Chondrocyte (in vitro differentiated cells): ENCODE measurements at regions not wholly inside any gene's neighbourhood (a gene's known extent, or its start where the extent isn't known, plus 50 kb on each side); places are given as distances from the start of the nearest gene placed in this dataset.

Experiments
- DNase-seq: peaks from one replicate; pipeline ENCODE4 v3.0.0; 2021; ENCODE audit warnings: mixed read lengths, low spot score
- H3K27ac Mint-ChIP-seq: one replicate; pipeline ENCODE4 v1.8.0; 2021; ENCODE audit warnings: mild to moderate bottlenecking, moderate library complexity, mixed read lengths; ENCODE audit not compliant: unreplicated experiment
- H3K27me3 Mint-ChIP-seq: 2 replicates; pipeline ENCODE4 v1.8.0; 2021; ENCODE audit warnings: low read depth, mixed read lengths
- H3K36me3 Mint-ChIP-seq: 2 replicates; pipeline ENCODE4 v1.8.0; 2021; ENCODE audit warnings: low read depth, mixed read lengths
- H3K4me1 Mint-ChIP-seq: 2 replicates; pipeline ENCODE4 v1.8.0; 2021; ENCODE audit warnings: low read depth, mild to moderate bottlenecking, mixed read lengths
- H3K4me3 Mint-ChIP-seq: one replicate; pipeline ENCODE4 v1.8.0; 2021; ENCODE audit warnings: mild to moderate bottlenecking, moderate library complexity, mixed read lengths; ENCODE audit not compliant: unreplicated experiment
- H3K9me3 Mint-ChIP-seq: 2 replicates; pipeline ENCODE4 v1.8.0; 2021; ENCODE audit warnings: low read depth, mixed read lengths
- CTCF ChIP-seq: fragments of 200-600 bp; sonication (generic); IDR thresholded peaks from 2 replicates; pipeline ENCODE4 v1.5.0; 2021; ENCODE audit warnings: antibody characterized with exemption, mild to moderate bottlenecking, moderate library complexity

DNA sequence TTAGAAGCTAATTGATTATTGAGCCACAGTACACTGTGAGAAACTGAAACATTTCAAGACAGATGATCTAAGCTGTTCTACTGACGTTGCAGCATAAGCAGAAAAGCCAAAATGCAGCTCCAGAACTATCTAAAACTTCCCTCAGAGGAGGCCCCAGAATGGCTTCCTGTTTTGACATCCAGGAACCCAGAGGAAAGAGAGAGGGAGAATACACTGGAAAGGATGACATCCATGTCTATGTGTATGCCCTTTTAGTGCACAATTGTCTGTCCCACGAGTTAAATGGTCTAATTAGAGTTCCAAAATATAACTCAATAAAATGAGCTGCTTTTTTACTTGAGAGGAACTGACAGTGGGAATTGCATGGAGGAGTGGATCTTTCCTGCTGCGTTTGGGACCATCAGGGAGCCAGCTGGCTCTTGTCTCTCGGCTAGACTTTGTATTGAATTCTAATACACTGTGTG, 688.1 kb downstream of the ZNF385D start:
- H3K4me1 Mint-ChIP-seq: no peaks in the 10 kb centered on the region
- no peaks in the 10 kb centered on the region for H3K27me3 Mint-ChIP-seq
- peaks cover 3% of the 10 kb centered on the region for H3K9me3 Mint-ChIP-seq
- H3K27ac Mint-ChIP-seq: no peak overlapping the region
- no peak overlapping the region for H3K4me3 Mint-ChIP-seq
- DNase-seq: no peak
- TF ChIP-seq CTCF: no peak
- H3K36me3 Mint-ChIP-seq: no peaks in the 10 kb centered on the region

- Mint-ChIP-seq H3K9me3 (peaks cover 4% of the 10 kb centered on the region), H3K27me3 (no peaks in the 10 kb centered on the region), H3K4me1 (no peaks in the 10 kb centered on the region), H3K4me3 (no peak overlapping the region), H3K27ac (no peak overlapping the region), H3K36me3 (no peaks in the 10 kb centered on the region)
- DNase-seq: no peak
- TF ChIP-seq CTCF: no peak
These were observed 691.6 kb downstream of the ZNF385D start for GRCh38 chr3:21059404-21059803.

- no peaks in the 10 kb centered on the region for H3K4me1 Mint-ChIP-seq
- no peak overlapping the region for H3K4me3 Mint-ChIP-seq
- H3K27me3 Mint-ChIP-seq: no peaks in the 10 kb centered on the region
- DNase-seq: no peak
- TF ChIP-seq CTCF: no peak
- H3K36me3 Mint-ChIP-seq: no peaks in the 10 kb centered on the region
- no peak overlapping the region for H3K27ac Mint-ChIP-seq
- peaks cover 9% of the 10 kb centered on the region for H3K9me3 Mint-ChIP-seq
These were observed 694.7 kb downstream of the ZNF385D start for GRCh38 chr3:21056293-21056692.

DNA sequence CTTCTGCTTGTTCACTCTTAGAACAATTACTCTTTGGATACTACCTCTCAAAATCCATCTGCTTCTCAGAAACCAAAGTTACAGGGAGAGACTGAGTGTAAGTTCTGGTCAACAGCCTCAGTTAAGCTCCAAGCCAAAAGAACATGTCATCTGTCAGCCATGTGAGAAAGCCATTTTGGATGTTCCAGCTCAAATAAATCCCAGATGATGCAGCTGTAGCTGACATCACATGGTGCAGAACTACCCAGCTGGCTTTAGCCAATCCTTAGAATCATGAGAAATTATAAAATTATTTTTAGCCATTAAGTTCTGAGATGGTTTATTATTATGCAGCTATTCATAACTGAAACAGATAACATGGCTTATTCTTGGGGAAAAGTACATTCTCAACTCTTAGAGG, 696.0 kb downstream of the ZNF385D start:
- Mint-ChIP-seq H3K27me3 (no peaks in the 10 kb centered on the region), H3K4me1 (no peaks in the 10 kb centered on the region), H3K36me3 (no peaks in the 10 kb centered on the region), H3K9me3 (peaks cover 9% of the 10 kb centered on the region), H3K27ac (no peak overlapping the region), H3K4me3 (no peak overlapping the region)
- TF ChIP-seq CTCF: no peak
- no peak for DNase-seq

- DNase-seq: no peak
- H3K9me3 Mint-ChIP-seq: peaks cover 9% of the 10 kb centered on the region
- H3K4me1 Mint-ChIP-seq: no peaks in the 10 kb centered on the region
- no peak for TF ChIP-seq CTCF
- no peaks in the 10 kb centered on the region for H3K36me3 Mint-ChIP-seq
- H3K27me3 Mint-ChIP-seq: no peaks in the 10 kb centered on the region
- no peak overlapping the region for H3K27ac Mint-ChIP-seq
- no peak overlapping the region for H3K4me3 Mint-ChIP-seq
These were observed 696.9 kb downstream of the ZNF385D start for GRCh38 chr3:21054064-21054463.
